Glutamatergic neuron (in vitro differentiated cells): ENCODE measurements at regions not wholly inside any gene's neighbourhood (a gene's known extent, or its start where the extent isn't known, plus 50 kb on each side); places are given as distances from the start of the nearest gene placed in this dataset.

Experiments used
- DNase-seq: peaks from one replicate; pipeline ENCODE4 v3.0.0; 2022
- H3K27ac Mint-ChIP-seq: one replicate; pipeline ENCODE4 v1.8.0; 2020; ENCODE audit warnings: mild to moderate bottlenecking, mixed read lengths, inconsistent platforms; ENCODE audit not compliant: unreplicated experiment
- H3K27me3 Mint-ChIP-seq: one replicate; pipeline ENCODE4 v1.8.0; 2020; ENCODE audit warnings: mild to moderate bottlenecking, moderate library complexity, mixed read lengths, inconsistent platforms; ENCODE audit not compliant: unreplicated experiment
- H3K36me3 Mint-ChIP-seq: one replicate; pipeline ENCODE4 v1.8.0; 2020; ENCODE audit warnings: mild to moderate bottlenecking, mixed read lengths, inconsistent platforms; ENCODE audit not compliant: unreplicated experiment
- H3K4me1 Mint-ChIP-seq: one replicate; pipeline ENCODE4 v1.8.0; 2020; ENCODE audit warnings: mild to moderate bottlenecking, low read depth, mixed read lengths, inconsistent platforms; ENCODE audit not compliant: unreplicated experiment
- H3K4me3 Mint-ChIP-seq: one replicate; pipeline ENCODE4 v1.8.0; 2020; ENCODE audit warnings: mild to moderate bottlenecking, mixed read lengths, inconsistent platforms; ENCODE audit not compliant: unreplicated experiment
- H3K9me3 Mint-ChIP-seq: one replicate; pipeline ENCODE4 v1.8.0; 2020; ENCODE audit warnings: mild to moderate bottlenecking, moderate library complexity, mixed read lengths, inconsistent platforms; ENCODE audit not compliant: unreplicated experiment
- CTCF ChIP-seq: fragments of 200-600 bp; sonication (generic); IDR thresholded peaks from one replicate; pipeline ENCODE4 v1.5.0; 2021; ENCODE audit not compliant: partially characterized antibody, unreplicated experiment

GRCh38 chr10:4081685-4082111, 296.7 kb upstream of the KLF6 start:
- TF ChIP-seq CTCF: no peak
- Mint-ChIP-seq H3K36me3 (no peaks in the 10 kb centered on the region), H3K27ac (no peak overlapping the region), H3K4me3 (no peak overlapping the region), H3K27me3 (no peaks in the 10 kb centered on the region), H3K4me1 (no peaks in the 10 kb centered on the region), H3K9me3 (no peaks in the 10 kb centered on the region)
- no peak for DNase-seq

- Mint-ChIP-seq H3K27me3 (no peaks in the 10 kb centered on the region), H3K36me3 (peaks cover 4% of the 10 kb centered on the region), H3K9me3 (no peaks in the 10 kb centered on the region), H3K27ac (no peak overlapping the region), H3K4me3 (no peak overlapping the region), H3K4me1 (no peaks in the 10 kb centered on the region)
- no peak for TF ChIP-seq CTCF
- no peak for DNase-seq
Measured at GRCh38 chr10:4080225-4080805, 295.3 kb upstream of the KLF6 start.

GRCh38 chr10:4079803-4080202, 294.8 kb upstream of the KLF6 start:
- Mint-ChIP-seq H3K9me3 (no peaks in the 10 kb centered on the region), H3K4me1 (no peaks in the 10 kb centered on the region), H3K36me3 (peaks cover 7% of the 10 kb centered on the region), H3K27ac (no peak overlapping the region), H3K27me3 (no peaks in the 10 kb centered on the region), H3K4me3 (no peak overlapping the region)
- no peak for DNase-seq
- TF ChIP-seq CTCF: no peak

- Mint-ChIP-seq H3K4me1 (no peaks in the 10 kb centered on the region), H3K27ac (no peak overlapping the region), H3K9me3 (no peaks in the 10 kb centered on the region), H3K4me3 (no peak overlapping the region), H3K27me3 (no peaks in the 10 kb centered on the region), H3K36me3 (peaks cover 7% of the 10 kb centered on the region)
- no peak for DNase-seq
- no peak for TF ChIP-seq CTCF
Measured at GRCh38 chr10:4077804-4078203, 292.8 kb upstream of the KLF6 start.

GRCh38 chr10:4076983-4077382, 292.0 kb upstream of the KLF6 start:
- Mint-ChIP-seq H3K27ac (no peak overlapping the region), H3K4me1 (no peaks in the 10 kb centered on the region), H3K9me3 (no peaks in the 10 kb centered on the region), H3K36me3 (peaks cover 7% of the 10 kb centered on the region), H3K27me3 (no peaks in the 10 kb centered on the region), H3K4me3 (no peak overlapping the region)
- TF ChIP-seq CTCF: no peak
- DNase-seq: no peak
